Suprapubic skin (tissue), 4 donors: ENCODE measurements at regions not wholly inside any gene's neighbourhood (a gene's known extent, or its start where the extent isn't known, plus 50 kb on each side); places are given as distances from the start of the nearest gene placed in this dataset.

Experiments used
- DNase-seq, 2 donors: peaks; one replicate each; pipeline ENCODE4 v3.0.0-alpha.2; 2019; ENCODE audit warnings: low spot score in 2 of 2
- H3K27ac ChIP-seq: fragments of 200-600 bp; sonication (generic); one replicate; pipeline ENCODE4 v1.5.1; 2019
- H3K27me3 ChIP-seq: fragments of 200-600 bp; sonication (generic); one replicate; pipeline ENCODE4 v1.5.1; 2019
- H3K36me3 ChIP-seq: fragments of 200-600 bp; sonication (generic); one replicate; pipeline ENCODE4 v1.5.1; 2019
- H3K4me1 ChIP-seq: fragments of 200-600 bp; sonication (generic); one replicate; pipeline ENCODE4 v1.5.1; 2019
- H3K4me3 ChIP-seq: fragments of 200-600 bp; sonication (generic); one replicate; pipeline ENCODE4 v1.5.1; 2019; ENCODE audit warnings: mild to moderate bottlenecking
- H3K9me3 ChIP-seq: fragments of 200-600 bp; sonication (generic); one replicate; pipeline ENCODE4 v1.5.1; 2019
- CTCF ChIP-seq, 2 donors: fragments of 200-600 bp in 1 of 2; fragments of 450-650 bp in 1 of 2; sonication (generic) in 1 of 2; IDR thresholded peaks; one replicate each; pipeline ENCODE4 v1.5.1; 2016 to 2019; ENCODE audit warnings: antibody characterized with exemption in 2 of 2, mild to moderate bottlenecking in 1 of 2, moderate library complexity in 1 of 2
- EP300 ChIP-seq: sonication (generic); formaldehyde crosslinking; IDR thresholded peaks from one replicate; pipeline ENCODE4 v1.6.1; 2017; ENCODE audit warnings: antibody characterized with exemption
- POLR2A ChIP-seq, 2 donors: fragments of 450-650 bp; IDR thresholded peaks; one replicate each; pipeline ENCODE4 v1.6.1; 2017; ENCODE audit warnings: antibody characterized with exemption in 2 of 2, mild to moderate bottlenecking in 2 of 2, moderate library complexity in 2 of 2
- POLR2AphosphoS5 ChIP-seq, 3 donors: sonication (generic); formaldehyde crosslinking; IDR thresholded peaks; one replicate each; pipeline ENCODE4 v1.6.1; 2017; ENCODE audit warnings: antibody characterized with exemption in 3 of 3
- WGBS: methylation state at CpG from one replicate; pipeline ENCODE4 v1.1.5; 2018; 5-methylcytosine and 5-hydroxymethylcytosine counted together

- no peaks in the 10 kb centered on the region for H3K27me3 ChIP-seq
- H3K4me1 ChIP-seq = no peaks in the 10 kb centered on the region
- no peaks in the 10 kb centered on the region for H3K36me3 ChIP-seq
- H3K27ac ChIP-seq = no peak overlapping the region
- no peak overlapping the region for H3K4me3 ChIP-seq
- 84% methylated on average over 4 of the region's 4 CpGs for whole genome bisulfite sequencing
- H3K9me3 ChIP-seq = no peaks in the 10 kb centered on the region
- DNase-seq = no peak
- TF ChIP-seq POLR2AphosphoS5 (IDR thresholded peaks at IDR 0.05) (no peak), POLR2A (IDR thresholded peaks at IDR 0.05) (no peak), CTCF (IDR thresholded peaks at IDR 0.05) (no peak), EP300 (no peak)
These were observed 110.9 kb upstream of the SSTR4 start for GRCh38 chr20:22924046-22924737.

GRCh38 chr20:22924949-22925612 lies 110.0 kb upstream of the SSTR4 start:
- no peak overlapping the region for H3K4me3 ChIP-seq
- 63% methylated on average over 3 of the region's 3 CpGs for WGBS
- no peaks in the 10 kb centered on the region for H3K9me3 ChIP-seq
- DNase-seq = no peak
- H3K27ac ChIP-seq = no peak overlapping the region
- no peaks in the 10 kb centered on the region for H3K4me1 ChIP-seq
- H3K36me3 ChIP-seq = no peaks in the 10 kb centered on the region
- TF ChIP-seq POLR2AphosphoS5 (IDR thresholded peaks at IDR 0.05) (no peak), CTCF (IDR thresholded peaks at IDR 0.05) (no peak), EP300 (no peak), POLR2A (IDR thresholded peaks at IDR 0.05) (no peak)
- no peaks in the 10 kb centered on the region for H3K27me3 ChIP-seq

GRCh38 chr20:22925613-22925983 lies 109.5 kb upstream of the SSTR4 start:
- H3K36me3 ChIP-seq = no peaks in the 10 kb centered on the region
- no peak overlapping the region for H3K4me3 ChIP-seq
- no peak overlapping the region for H3K27ac ChIP-seq
- H3K27me3 ChIP-seq = no peaks in the 10 kb centered on the region
- no peaks in the 10 kb centered on the region for H3K4me1 ChIP-seq
- TF ChIP-seq EP300 = no peak
- no peak for TF ChIP-seq CTCF (IDR thresholded peaks at IDR 0.05)
- no peak for TF ChIP-seq POLR2A (IDR thresholded peaks at IDR 0.05)
- TF ChIP-seq POLR2AphosphoS5 (IDR thresholded peaks at IDR 0.05) = no peak
- 88% methylated on average over 4 of the region's 4 CpGs for WGBS
- no peak for DNase-seq
- no peaks in the 10 kb centered on the region for H3K9me3 ChIP-seq

- no peak for DNase-seq
- WGBS = 76% methylated on average over 3 of the region's 3 CpGs
- Histone ChIP-seq H3K4me1 (no peaks in the 10 kb centered on the region), H3K9me3 (no peaks in the 10 kb centered on the region), H3K27ac (no peak overlapping the region), H3K36me3 (no peaks in the 10 kb centered on the region), H3K27me3 (no peaks in the 10 kb centered on the region), H3K4me3 (no peak overlapping the region)
- no peak for TF ChIP-seq EP300
- TF ChIP-seq CTCF (IDR thresholded peaks at IDR 0.05) = no peak
- TF ChIP-seq POLR2AphosphoS5 (IDR thresholded peaks at IDR 0.05) = no peak
- TF ChIP-seq POLR2A (IDR thresholded peaks at IDR 0.05) = no peak
These were observed 107.6 kb upstream of the SSTR4 start for GRCh38 chr20:22927537-22927936.

- no peaks in the 10 kb centered on the region for H3K36me3 ChIP-seq
- WGBS = 78% methylated on average over 7 of the region's 7 CpGs
- no peaks in the 10 kb centered on the region for H3K9me3 ChIP-seq
- no peaks in the 10 kb centered on the region for H3K4me1 ChIP-seq
- no peak for DNase-seq
- H3K27ac ChIP-seq = no peak overlapping the region
- no peak for TF ChIP-seq CTCF (IDR thresholded peaks at IDR 0.05)
- no peak for TF ChIP-seq EP300
- no peak for TF ChIP-seq POLR2A (IDR thresholded peaks at IDR 0.05)
- TF ChIP-seq POLR2AphosphoS5 (IDR thresholded peaks at IDR 0.05) = no peak
- no peaks in the 10 kb centered on the region for H3K27me3 ChIP-seq
- H3K4me3 ChIP-seq = no peak overlapping the region
These were observed 106.4 kb upstream of the SSTR4 start for GRCh38 chr20:22928679-22929078.
